Stomach (tissue), 8 donors: ENCODE measurements at regions not wholly inside any gene's neighbourhood (a gene's known extent, or its start where the extent isn't known, plus 50 kb on each side); places are given as distances from the start of the nearest gene placed in this dataset.
A peak's percentile ranks its signal among the peaks of the same experiment; 100 is the strongest.
"Not testable (repeated sequence)": the region's sequence is repeated elsewhere in the genome, so short reads cannot be mapped to it uniquely, and the experiment has no call there.

ENCODE experiments used
- DNase-seq, 2 donors: peaks; one replicate each; pipeline versions ENCODE4 v3.0.0 to v3.0.0-alpha.2; 2013 to 2019
- H3K27ac ChIP-seq, 5 donors: fragments of 200-600 bp in 4 of 5; sonication (generic) in 4 of 5; one replicate each; pipeline ENCODE4 v1.5.1; 2013 to 2019; ENCODE audit warnings: mild to moderate bottlenecking in 1 of 5, moderate library complexity in 1 of 5
- H3K27me3 ChIP-seq, 3 donors: fragments of 200-600 bp; sonication (generic); one replicate each; pipeline ENCODE4 v1.5.1; 2017 to 2019; ENCODE audit warnings: mixed run types in 1 of 3
- H3K36me3 ChIP-seq, 4 donors: fragments of 200-600 bp; sonication (generic); 1 replicate in 3 of 4; 2 replicates in 1 of 4; pipeline ENCODE4 v1.5.1; 2016 to 2019
- H3K4me1 ChIP-seq, 4 donors: fragments of 200-600 bp; sonication (generic); one replicate each; pipeline ENCODE4 v1.5.1; 2016 to 2019
- H3K4me3 ChIP-seq, 4 donors: fragments of 200-600 bp; sonication (generic) in 3 of 4; one replicate each; pipeline ENCODE4 v1.5.1; 2016 to 2019; ENCODE audit warnings: mild to moderate bottlenecking in 1 of 4
- H3K9me3 ChIP-seq, 4 donors: fragments of 200-600 bp; sonication (generic); one replicate each; pipeline ENCODE4 v1.5.1; 2016 to 2019
- CTCF ChIP-seq, 7 experiments: fragments of 450-650 bp in 4 of 7; fragments of 200-600 bp in 3 of 7; sonication (generic) in 3 of 7; IDR thresholded peaks; one replicate each; pipeline ENCODE4 v1.5.1; 2016 to 2019; ENCODE audit warnings: antibody characterized with exemption in 7 of 7, control low read depth in 2 of 7, mild to moderate bottlenecking in 1 of 7
- EP300 ChIP-seq: sonication (generic); formaldehyde crosslinking; IDR thresholded peaks from one replicate; pipeline ENCODE4 v1.6.1; 2017; ENCODE audit warnings: antibody characterized with exemption
- POLR2A ChIP-seq, 4 donors: fragments of 450-650 bp; IDR thresholded peaks; one replicate each; pipeline ENCODE4 v1.6.1; 2016; ENCODE audit warnings: antibody characterized with exemption in 4 of 4, control low read depth in 2 of 4, mild to moderate bottlenecking in 1 of 4, moderate library complexity in 1 of 4
- POLR2AphosphoS5 ChIP-seq, 3 donors: sonication (generic); formaldehyde crosslinking; IDR thresholded peaks; one replicate each; pipeline ENCODE4 v1.6.1; 2016; ENCODE audit warnings: antibody characterized with exemption in 3 of 3
- WGBS, 5 donors: extraction: QIAGEN DNeasy Blood & Tissue Kit in 3 of 5; methylation state at CpG; one replicate each; pipeline versions ENCODE4 v1.1.5 to v1.1.7; 2013 to 2018; 5-methylcytosine and 5-hydroxymethylcytosine counted together
- intact Hi-C: fragments of 100-400 bp; cut with DNase I; formaldehyde crosslinking; loops from one replicate; pipeline ENCODE4 v1.15.1; 2023; ENCODE audit warnings: low total_unique reads
- donor health status: healthy with polysubstance abuse.
- donor health status: Bipolar disorder and iron deficiency.
- donor health status: healthy.

- WGBS, 5 donors, result 90 to 94% (median 92%) methylated on average over 2 of the region's 2 CpGs
- intact Hi-C loops, result no loop called here
- DNase-seq, result no peak
- H3K4me3 ChIP-seq, result no peak overlapping the region
- no peaks in the 10 kb centered on the region for H3K27me3 ChIP-seq
- H3K9me3 ChIP-seq, result no peaks in the 10 kb centered on the region
- peaks cover 0 to 22% (median 5%) of the 10 kb centered on the region in 4 donors for H3K4me1 ChIP-seq
- no peak overlapping the region for H3K27ac ChIP-seq
- TF ChIP-seq POLR2A (IDR thresholded peaks at IDR 0.05) (no peak), CTCF (IDR thresholded peaks at IDR 0.05) (no peak), EP300 (no peak), POLR2AphosphoS5 (IDR thresholded peaks at IDR 0.05) (no peak)
- no peaks in the 10 kb centered on the region for H3K36me3 ChIP-seq
Observed at GRCh38 chr6:16823718-16824352, 62.6 kb upstream of the ATXN1 start.

- WGBS, 5 donors, result 80 to 87% (median 83%) methylated on average over 8 of the region's 8 CpGs
Observed at GRCh38 chr6:16822975-16823717, 61.9 kb upstream of the ATXN1 start.

GRCh38 chr6:16822529-16822928, 61.3 kb upstream of the ATXN1 start:
- Histone ChIP-seq H3K27me3 (no peaks in the 10 kb centered on the region), H3K9me3 (no peaks in the 10 kb centered on the region), H3K4me3 (no peak overlapping the region), H3K36me3 (no peaks in the 10 kb centered on the region), H3K4me1 (peaks cover 0 to 22% (median 5%) of the 10 kb centered on the region in 4 donors), H3K27ac (no peak overlapping the region)
- TF ChIP-seq POLR2AphosphoS5 (IDR thresholded peaks at IDR 0.05) (no peak), EP300 (no peak), POLR2A (IDR thresholded peaks at IDR 0.05) (no peak), CTCF (IDR thresholded peaks at IDR 0.05) (no peak)
- no peak for DNase-seq
- WGBS, 5 donors, result 66 to 88% (median 76%) methylated on average over 2 of the region's 2 CpGs
- intact Hi-C loops, result no loop called here

More at GRCh38 chr6:16822975-16823717, 61.9 kb upstream of the ATXN1 start:
- Histone ChIP-seq H3K27me3 (no peaks in the 10 kb centered on the region), H3K9me3 (no peaks in the 10 kb centered on the region), H3K4me1 (peaks cover 0 to 22% (median 5%) of the 10 kb centered on the region in 4 donors), H3K36me3 (no peaks in the 10 kb centered on the region), H3K4me3 (no peak overlapping the region), H3K27ac (no peak overlapping the region)
- intact Hi-C loops, result no loop called here
- no peak for TF ChIP-seq EP300
- TF ChIP-seq POLR2AphosphoS5 (IDR thresholded peaks at IDR 0.05), result no peak
- no peak for TF ChIP-seq CTCF (IDR thresholded peaks at IDR 0.05)
- no peak for TF ChIP-seq POLR2A (IDR thresholded peaks at IDR 0.05)
- DNase-seq, result no peak

- no peaks in the 10 kb centered on the region for H3K36me3 ChIP-seq
- peaks cover 0 to 22% (median 5%) of the 10 kb centered on the region in 4 donors for H3K4me1 ChIP-seq
- WGBS, 5 donors, result 30 to 64% (median 39%) methylated on average over 5 of the region's 5 CpGs
- H3K4me3 ChIP-seq, result no peak overlapping the region
- TF ChIP-seq EP300, result no peak
- no peak for TF ChIP-seq POLR2A (IDR thresholded peaks at IDR 0.05)
- peak in 2 of 3 donors; percentile 54 to 75 for TF ChIP-seq POLR2AphosphoS5 (IDR thresholded peaks at IDR 0.05)
- TF ChIP-seq CTCF (IDR thresholded peaks at IDR 0.05), result no peak
- peak; percentile 31 to 93 for DNase-seq
- intact Hi-C loops, result no loop called here
- no peak overlapping the region for H3K27ac ChIP-seq
- H3K9me3 ChIP-seq, result no peaks in the 10 kb centered on the region
- H3K27me3 ChIP-seq, result no peaks in the 10 kb centered on the region
Observed at GRCh38 chr6:16821834-16822264, 60.6 kb upstream of the ATXN1 start.

- H3K27ac ChIP-seq, H3K4me3 ChIP-seq, H3K9me3 ChIP-seq, intact Hi-C loops, DNase-seq, H3K36me3 ChIP-seq, H3K27me3 ChIP-seq: not testable (repeated sequence)
- 93 to 97% (median 95%) methylated on average over 3 of the region's 3 CpGs for WGBS, 5 donors
- H3K4me1 ChIP-seq, result peaks cover 0 to 22% (median 5%) of the 10 kb centered on the region in 4 donors
Observed at GRCh38 chr6:16820262-16820661, 59.0 kb upstream of the ATXN1 start.
